ENCODE measurements at regions not wholly inside any gene's neighbourhood (a gene's known extent, or its start where the extent isn't known, plus 50 kb on each side); places are given as distances from the start of the nearest gene placed in this dataset.
A peak's percentile ranks its signal among the peaks of the same experiment; 100 is the strongest.

- Histone ChIP-seq H3K36me3 (ENCODE audit: control insufficient read depth in 4 of 4, insufficient read depth in 3 of 4, low read depth in 1 of 4, low read length in 3 of 4) (no peaks in the 10 kb centered on the region), H3K4me1 (ENCODE audit: control insufficient read depth in 4 of 4, insufficient read depth in 4 of 4, low read length in 3 of 4) (no peaks in the 10 kb centered on the region), H3K9me3 (ENCODE audit: control insufficient read depth in 4 of 4, low read length in 3 of 4) (no peaks in the 10 kb centered on the region), H3K4me3 (ENCODE audit: low read depth in 1 of 3, low read length in 3 of 3) (no peak overlapping the region), H3K27me3 (ENCODE audit: control insufficient read depth in 4 of 4, insufficient read depth in 4 of 4, low read length in 3 of 4) (no peaks in the 10 kb centered on the region), H3K9ac (ENCODE audit: low read depth in 1 of 2, low read length in 2 of 2) (no peak overlapping the region), H3K27ac (ENCODE audit: low read depth in 1 of 2, low read length in 2 of 2) (no peak overlapping the region)
- WGBS: 82% methylated on average over 7 of the region's 7 CpGs
- peak; percentile 51 to 69 for TF ChIP-seq RAD21 (IDR thresholded peaks at IDR 0.05)
- no peak for TF ChIP-seq TAF1 (conservative IDR thresholded peaks at IDR 0.05)
- no peak for TF ChIP-seq NR2F2 (IDR thresholded peaks at IDR 0.05)
- TF ChIP-seq REST (IDR thresholded peaks at IDR 0.05): no peak
- TF ChIP-seq, protein P1, sequence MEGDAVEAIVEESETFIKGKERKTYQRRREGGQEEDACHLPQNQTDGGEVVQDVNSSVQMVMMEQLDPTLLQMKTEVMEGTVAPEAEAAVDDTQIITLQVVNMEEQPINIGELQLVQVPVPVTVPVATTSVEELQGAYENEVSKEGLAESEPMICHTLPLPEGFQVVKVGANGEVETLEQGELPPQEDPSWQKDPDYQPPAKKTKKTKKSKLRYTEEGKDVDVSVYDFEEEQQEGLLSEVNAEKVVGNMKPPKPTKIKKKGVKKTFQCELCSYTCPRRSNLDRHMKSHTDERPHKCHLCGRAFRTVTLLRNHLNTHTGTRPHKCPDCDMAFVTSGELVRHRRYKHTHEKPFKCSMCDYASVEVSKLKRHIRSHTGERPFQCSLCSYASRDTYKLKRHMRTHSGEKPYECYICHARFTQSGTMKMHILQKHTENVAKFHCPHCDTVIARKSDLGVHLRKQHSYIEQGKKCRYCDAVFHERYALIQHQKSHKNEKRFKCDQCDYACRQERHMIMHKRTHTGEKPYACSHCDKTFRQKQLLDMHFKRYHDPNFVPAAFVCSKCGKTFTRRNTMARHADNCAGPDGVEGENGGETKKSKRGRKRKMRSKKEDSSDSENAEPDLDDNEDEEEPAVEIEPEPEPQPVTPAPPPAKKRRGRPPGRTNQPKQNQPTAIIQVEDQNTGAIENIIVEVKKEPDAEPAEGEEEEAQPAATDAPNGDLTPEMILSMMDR (IDR thresholded peaks at IDR 0.05; ENCODE audit: low read depth, low read length, missing input control): peak; percentile 25
- TF ChIP-seq, protein P2, sequence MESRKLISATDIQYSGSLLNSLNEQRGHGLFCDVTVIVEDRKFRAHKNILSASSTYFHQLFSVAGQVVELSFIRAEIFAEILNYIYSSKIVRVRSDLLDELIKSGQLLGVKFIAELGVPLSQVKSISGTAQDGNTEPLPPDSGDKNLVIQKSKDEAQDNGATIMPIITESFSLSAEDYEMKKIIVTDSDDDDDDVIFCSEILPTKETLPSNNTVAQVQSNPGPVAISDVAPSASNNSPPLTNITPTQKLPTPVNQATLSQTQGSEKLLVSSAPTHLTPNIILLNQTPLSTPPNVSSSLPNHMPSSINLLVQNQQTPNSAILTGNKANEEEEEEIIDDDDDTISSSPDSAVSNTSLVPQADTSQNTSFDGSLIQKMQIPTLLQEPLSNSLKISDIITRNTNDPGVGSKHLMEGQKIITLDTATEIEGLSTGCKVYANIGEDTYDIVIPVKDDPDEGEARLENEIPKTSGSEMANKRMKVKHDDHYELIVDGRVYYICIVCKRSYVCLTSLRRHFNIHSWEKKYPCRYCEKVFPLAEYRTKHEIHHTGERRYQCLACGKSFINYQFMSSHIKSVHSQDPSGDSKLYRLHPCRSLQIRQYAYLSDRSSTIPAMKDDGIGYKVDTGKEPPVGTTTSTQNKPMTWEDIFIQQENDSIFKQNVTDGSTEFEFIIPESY (IDR thresholded peaks at IDR 0.05): no peak
- no peak for TF ChIP-seq FOXA2 (IDR thresholded peaks at IDR 0.05)
- no peak for TF ChIP-seq ATF3 (IDR thresholded peaks at IDR 0.05)
- no peak for TF ChIP-seq SP1 (IDR thresholded peaks at IDR 0.05)
- no peak for TF ChIP-seq RXRA (IDR thresholded peaks at IDR 0.05)
- TF ChIP-seq MAX (IDR thresholded peaks at IDR 0.05): no peak
- TF ChIP-seq JUND (IDR thresholded peaks at IDR 0.05): no peak
- no peak for TF ChIP-seq GABPA (IDR thresholded peaks at IDR 0.05 in 1 of 2, conservative IDR thresholded peaks at IDR 0.05 in 1 of 2)
- TF ChIP-seq YY1 (IDR thresholded peaks at IDR 0.05): no peak
- TF ChIP-seq EGR1 (IDR thresholded peaks at IDR 0.05; ENCODE audit: low read depth in 2 of 2): no peak
- no peak for TF ChIP-seq HNF4A (conservative IDR thresholded peaks at IDR 0.05)
- TF ChIP-seq HNF4G (IDR thresholded peaks at IDR 0.05): no peak
- no peak for DNase-seq (ENCODE audit: low spot score)
These were observed 61.7 kb upstream of the SUB1 start for GRCh38 chr5:32523625-32524024.

Measured in liver (tissue), 8 donors.